ENCODE measurements at regions not wholly inside any gene's neighbourhood (a gene's known extent, or its start where the extent isn't known, plus 50 kb on each side); places are given as distances from the start of the nearest gene placed in this dataset.

DNA sequence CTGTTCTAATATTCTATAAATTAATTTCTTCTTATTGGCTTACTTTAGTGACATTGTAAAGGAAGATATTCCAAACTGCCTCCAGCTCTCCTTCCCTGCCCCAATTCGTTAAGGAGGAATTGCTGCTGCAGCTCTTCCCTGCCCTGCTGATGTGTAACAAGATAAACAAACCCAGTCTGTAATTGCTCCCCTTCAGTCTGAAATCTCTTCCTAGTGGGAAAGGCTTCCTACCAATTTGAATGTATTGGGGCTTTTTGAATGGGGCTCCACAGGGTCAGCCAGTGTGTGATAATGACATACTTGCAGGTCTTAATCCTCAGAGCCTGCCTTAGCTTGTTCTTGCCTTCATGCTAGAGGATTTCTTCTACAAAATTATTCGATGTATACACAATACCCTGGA lies 849.9 kb upstream of the GHITM start:
- Histone ChIP-seq H3K4me1 (no peaks in the 10 kb centered on the region), H3K27me3 (no peaks in the 10 kb centered on the region), H3K9me3 (no peaks in the 10 kb centered on the region), H3K4me3 (no peak overlapping the region), H3K36me3 (no peaks in the 10 kb centered on the region), H3K27ac (no peak overlapping the region)
- DNase-seq, result no peak
- 28 to 40% (median 30%) methylated on average over 2 of the region's 2 CpGs for WGBS, 5 donors
- TF ChIP-seq POLR2A (IDR thresholded peaks at IDR 0.05) (no peak), POLR2AphosphoS5 (IDR thresholded peaks at IDR 0.05) (no peak), EP300 (IDR thresholded peaks at IDR 0.05) (no peak), CTCF (IDR thresholded peaks at IDR 0.05) (no peak)
- intact Hi-C loops (cut with DNase I; ENCODE audit: low total_unique reads), result no loop called here

DNA sequence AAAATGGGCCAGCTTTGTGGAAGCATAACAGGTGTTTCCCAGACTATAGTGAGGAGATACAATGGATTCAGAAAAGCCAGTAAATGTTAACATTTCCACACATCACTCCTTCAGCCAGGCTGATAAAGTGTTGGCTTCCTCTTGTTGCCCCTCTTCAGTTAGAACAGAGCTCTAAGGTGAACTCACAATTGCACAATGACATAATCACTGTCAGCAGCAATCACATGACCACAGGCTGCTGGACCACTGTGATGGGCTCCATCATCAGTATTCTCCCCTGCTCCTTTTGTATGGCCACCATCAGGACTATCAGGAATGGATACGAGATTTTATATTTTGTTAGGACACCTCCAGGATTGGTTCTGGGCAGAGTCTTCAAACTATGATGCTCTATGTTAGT lies 849.4 kb upstream of the GHITM start:
- 62 to 93% (median 90%) methylated on average over 1 of the region's 1 CpG for WGBS, 5 donors
- Histone ChIP-seq H3K27me3 (no peaks in the 10 kb centered on the region), H3K4me3 (no peak overlapping the region), H3K27ac (no peak overlapping the region), H3K4me1 (no peaks in the 10 kb centered on the region), H3K9me3 (no peaks in the 10 kb centered on the region), H3K36me3 (no peaks in the 10 kb centered on the region)
- no peak for TF ChIP-seq EP300 (IDR thresholded peaks at IDR 0.05)
- no peak for TF ChIP-seq CTCF (IDR thresholded peaks at IDR 0.05)
- no peak for TF ChIP-seq POLR2A (IDR thresholded peaks at IDR 0.05)
- TF ChIP-seq POLR2AphosphoS5 (IDR thresholded peaks at IDR 0.05), result no peak
- no peak for DNase-seq
- intact Hi-C loops (cut with DNase I; ENCODE audit: low total_unique reads), result no loop called here

GRCh38 chr10:83301732-83302131 lies 837.6 kb upstream of the GHITM start:
- intact Hi-C loops (cut with DNase I; ENCODE audit: low total_unique reads), result no loop called here
- no peaks in the 10 kb centered on the region for H3K4me1 ChIP-seq
- no peak overlapping the region for H3K4me3 ChIP-seq
- WGBS, 5 donors, result 57 to 81% (median 78%) methylated on average over 2 of the region's 2 CpGs
- H3K9me3 ChIP-seq, result no peaks in the 10 kb centered on the region
- no peak overlapping the region for H3K27ac ChIP-seq
- H3K27me3 ChIP-seq, result no peaks in the 10 kb centered on the region
- TF ChIP-seq POLR2AphosphoS5 (IDR thresholded peaks at IDR 0.05), result no peak
- TF ChIP-seq POLR2A (IDR thresholded peaks at IDR 0.05), result no peak
- no peak for TF ChIP-seq EP300 (IDR thresholded peaks at IDR 0.05)
- TF ChIP-seq CTCF (IDR thresholded peaks at IDR 0.05), result no peak
- no peaks in the 10 kb centered on the region for H3K36me3 ChIP-seq
- DNase-seq, result no peak

DNA sequence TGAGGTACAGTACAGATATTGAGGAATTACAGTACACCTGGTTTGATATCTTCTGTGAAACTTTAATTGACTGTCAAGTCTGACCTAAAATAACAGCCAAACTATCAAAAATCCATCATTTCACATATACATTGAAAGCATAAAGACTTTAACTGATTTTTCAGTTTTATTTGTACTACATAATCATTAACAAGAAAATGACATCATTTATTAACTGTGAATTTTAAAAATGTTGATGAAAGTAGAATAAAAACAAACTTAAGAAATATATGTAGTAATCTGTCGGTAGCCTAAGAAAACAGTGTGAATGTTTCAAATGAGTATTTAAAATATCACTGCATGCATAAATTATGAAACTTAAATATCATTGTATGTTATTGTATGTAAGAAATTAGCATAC lies 836.7 kb upstream of the GHITM start:
- no peak for TF ChIP-seq EP300 (IDR thresholded peaks at IDR 0.05)
- TF ChIP-seq CTCF (IDR thresholded peaks at IDR 0.05), result no peak
- TF ChIP-seq POLR2AphosphoS5 (IDR thresholded peaks at IDR 0.05), result no peak
- Histone ChIP-seq H3K9me3 (no peaks in the 10 kb centered on the region), H3K27ac (no peak overlapping the region), H3K4me3 (no peak overlapping the region), H3K4me1 (no peaks in the 10 kb centered on the region), H3K27me3 (no peaks in the 10 kb centered on the region), H3K36me3 (no peaks in the 10 kb centered on the region)
- intact Hi-C loops (cut with DNase I; ENCODE audit: low total_unique reads), result no loop called here
- no peak for DNase-seq
- WGBS, 5 donors, result 91 to 97% (median 94%) methylated on average over 1 of the region's 1 CpG

DNA sequence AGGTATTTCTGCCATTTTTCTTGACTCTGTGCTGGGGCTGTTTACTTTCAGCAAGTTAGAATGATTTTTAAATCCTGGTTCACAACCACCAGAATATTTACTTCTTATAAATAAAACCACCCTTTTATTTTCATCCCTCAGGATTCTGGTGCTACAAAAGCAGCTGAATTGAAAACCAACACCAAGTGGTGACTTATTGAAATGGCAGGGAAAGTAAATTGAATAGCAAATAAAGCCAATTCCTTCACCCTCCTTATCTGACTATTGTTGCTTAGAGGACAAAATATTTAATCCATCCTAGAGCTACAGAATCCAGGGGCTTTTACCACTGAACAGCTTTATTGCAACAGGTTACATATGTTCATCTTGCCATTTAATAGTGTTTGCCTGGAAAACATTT lies 828.6 kb upstream of the GHITM start:
- Histone ChIP-seq H3K4me3 (no peak overlapping the region), H3K9me3 (no peaks in the 10 kb centered on the region), H3K4me1 (no peaks in the 10 kb centered on the region), H3K36me3 (no peaks in the 10 kb centered on the region), H3K27ac (no peak overlapping the region), H3K27me3 (no peaks in the 10 kb centered on the region)
- DNase-seq, result no peak
- TF ChIP-seq EP300 (IDR thresholded peaks at IDR 0.05) (no peak), POLR2AphosphoS5 (IDR thresholded peaks at IDR 0.05) (no peak), POLR2A (IDR thresholded peaks at IDR 0.05) (no peak), CTCF (IDR thresholded peaks at IDR 0.05) (no peak)
- intact Hi-C loops (cut with DNase I; ENCODE audit: low total_unique reads), result no loop called here
